Spleen (tissue), 11 donors: ENCODE measurements at regions not wholly inside any gene's neighbourhood (a gene's known extent, or its start where the extent isn't known, plus 50 kb on each side); places are given as distances from the start of the nearest gene placed in this dataset.

Experiments
- DNase-seq: peaks from one replicate; pipeline ENCODE4 v3.0.0-alpha.2; 2020
- H3K27ac ChIP-seq, 8 donors: fragments of 200-600 bp; sonication (generic) in 7 of 8; 1 replicate in 4 of 8; 2 replicates in 4 of 8; pipeline versions ENCODE4 v1.5.0 to v1.8.0; 2016 to 2021; ENCODE audit warnings: inconsistent platforms in 4 of 8, mild to moderate bottlenecking in 4 of 8, moderate library complexity in 1 of 8
- H3K27me3 ChIP-seq, 7 donors: fragments of 200-600 bp; sonication (generic) in 6 of 7; replicated peaks in 1 of 7; 1 replicate in 4 of 7; 2 replicates in 3 of 7; pipeline versions ENCODE4 v1.5.0 to v1.8.0; 2016 to 2021; ENCODE audit warnings: inconsistent platforms in 3 of 7, mild to moderate bottlenecking in 1 of 7
- H3K36me3 ChIP-seq, 6 donors: fragments of 200-600 bp; sonication (generic) in 5 of 6; 1 replicate in 4 of 6; 2 replicates in 2 of 6; pipeline versions ENCODE4 v1.5.0 to v1.8.0; 2016 to 2021; ENCODE audit warnings: inconsistent platforms in 2 of 6
- H3K4me1 ChIP-seq, 6 donors: fragments of 200-600 bp; sonication (generic) in 5 of 6; 1 replicate in 3 of 6; 2 replicates in 3 of 6; pipeline versions ENCODE4 v1.5.0 to v1.8.0; 2016 to 2021; ENCODE audit warnings: inconsistent platforms in 3 of 6
- H3K4me3 ChIP-seq, 8 donors: fragments of 200-600 bp; sonication (generic) in 7 of 8; 1 replicate in 4 of 8; 2 replicates in 4 of 8; pipeline versions ENCODE4 v1.5.0 to v1.8.0; 2016 to 2021; ENCODE audit warnings: inconsistent platforms in 4 of 8, mild to moderate bottlenecking in 4 of 8, moderate library complexity in 2 of 8
- H3K9me3 ChIP-seq, 8 donors: fragments of 200-600 bp; sonication (generic) in 7 of 8; 1 replicate in 4 of 8; 2 replicates in 4 of 8; pipeline versions ENCODE4 v1.5.0 to v1.8.0; 2016 to 2021; ENCODE audit warnings: inconsistent platforms in 4 of 8
- CTCF ChIP-seq, 11 experiments: fragments of 200-600 bp in 7 of 11; fragments of 450-650 bp in 4 of 11; sonication (generic) in 4 of 11; IDR thresholded peaks in 8 of 11; conservative IDR thresholded peaks in 3 of 11; 1 replicate in 7 of 11; 2 replicates in 4 of 11; pipeline versions ENCODE4 v1.4.0 to v1.8.0; 2016 to 2021; ENCODE audit warnings: antibody characterized with exemption in 11 of 11, inconsistent platforms in 4 of 11, mild to moderate bottlenecking in 1 of 11
- POLR2A ChIP-seq, 3 donors: fragments of 450-650 bp; IDR thresholded peaks; one replicate each; pipeline ENCODE4 v1.5.1; 2017; ENCODE audit warnings: antibody characterized with exemption in 3 of 3, mild to moderate bottlenecking in 1 of 3
- POLR2AphosphoS5 ChIP-seq, 3 donors: sonication (generic); formaldehyde crosslinking; IDR thresholded peaks; one replicate each; pipeline ENCODE4 v1.5.1; 2017; ENCODE audit warnings: antibody characterized with exemption in 3 of 3
- WGBS, 5 donors: extraction: QIAGEN DNeasy Blood & Tissue Kit in 3 of 5; methylation state at CpG; one replicate each; pipeline versions ENCODE4 v1.1.5 to v1.1.7; 2013 to 2018; 5-methylcytosine and 5-hydroxymethylcytosine counted together
- intact Hi-C: fragments of 100-400 bp; cut with DNase I; formaldehyde crosslinking; loops from one replicate; pipeline ENCODE4 v1.15.0; 2023; ENCODE audit warnings: low total_unique reads
- donor health status: healthy with polysubstance abuse.
- donor health status: DM: no; HTN: no; CAD: no; lungs with moderate emphysema.
- donor health status: DM: no; HTN: no; CAD: no.
- donor health status: Bipolar disorder and iron deficiency.
- donor health status: healthy.
- donor health status: DM: no; HTN: no; CAD: no.
- donor health status: DM: yes; HTN: yes; CAD: no.

DNA sequence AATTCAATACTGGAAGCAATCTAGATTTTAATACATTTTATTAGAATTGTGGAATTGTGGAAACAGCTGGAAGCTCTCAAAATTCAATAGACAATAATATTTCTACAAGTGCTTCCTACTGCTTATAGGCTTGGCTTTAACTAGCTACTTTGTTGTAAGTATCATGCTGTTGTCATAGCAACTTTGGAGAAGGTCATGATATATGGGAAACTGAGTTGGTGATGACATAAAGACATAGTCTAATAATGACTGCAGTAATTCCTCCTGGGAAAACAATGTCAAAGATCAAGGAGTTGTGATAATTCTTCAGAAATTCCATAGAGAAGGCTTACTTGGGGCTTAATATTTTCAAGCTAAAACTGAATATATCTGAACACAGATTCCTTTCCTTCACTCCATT lies 266.6 kb downstream of the KIF21A start:
- Histone ChIP-seq H3K36me3 (no peaks in the 10 kb centered on the region), H3K4me1 (no peaks in the 10 kb centered on the region), H3K27ac (no peak overlapping the region), H3K4me3 (no peak overlapping the region), H3K9me3 (no peaks in the 10 kb centered on the region), H3K27me3 (no peaks in the 10 kb centered on the region)
- TF ChIP-seq POLR2A (IDR thresholded peaks at IDR 0.05): no peak
- no peak for TF ChIP-seq CTCF (IDR thresholded peaks at IDR 0.05 in 8 of 11, conservative IDR thresholded peaks at IDR 0.05 in 3 of 11)
- no peak for TF ChIP-seq POLR2AphosphoS5 (IDR thresholded peaks at IDR 0.05)
- intact Hi-C loops: no loop called here
- no peak for DNase-seq

- intact Hi-C loops: no loop called here
- Histone ChIP-seq H3K9me3 (no peaks in the 10 kb centered on the region), H3K4me3 (no peak overlapping the region), H3K4me1 (no peaks in the 10 kb centered on the region), H3K36me3 (no peaks in the 10 kb centered on the region), H3K27me3 (no peaks in the 10 kb centered on the region), H3K27ac (no peak overlapping the region)
- no peak for DNase-seq
- 54 to 76% (median 60%) methylated on average over 2 of the region's 2 CpGs for WGBS, 5 donors
- TF ChIP-seq CTCF (IDR thresholded peaks at IDR 0.05 in 8 of 11, conservative IDR thresholded peaks at IDR 0.05 in 3 of 11) (no peak), POLR2A (IDR thresholded peaks at IDR 0.05) (no peak), POLR2AphosphoS5 (IDR thresholded peaks at IDR 0.05) (no peak)
Measured at GRCh38 chr12:39173726-39174125, 268.3 kb upstream of the CPNE8 start.

DNA sequence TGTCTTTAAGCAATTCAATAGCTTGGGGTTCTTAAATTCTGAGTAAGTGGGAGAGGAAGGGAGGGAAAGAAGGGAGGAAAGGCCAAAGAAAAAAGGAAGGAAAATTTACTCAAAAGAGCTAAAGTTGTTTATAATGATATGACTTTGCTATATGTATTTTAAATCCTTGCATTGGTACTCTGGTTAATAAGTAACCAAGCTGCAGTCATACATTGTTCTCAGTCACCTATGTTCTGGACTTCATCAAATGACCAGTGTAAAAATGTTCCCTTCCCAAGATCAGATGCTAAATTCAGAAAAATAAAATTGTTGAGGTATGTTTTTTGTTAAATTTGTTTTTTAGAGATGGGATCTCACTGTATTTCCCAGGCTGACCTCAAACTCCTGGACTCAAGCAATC lies 259.9 kb upstream of the CPNE8 start:
- intact Hi-C loops: no loop called here
- Histone ChIP-seq H3K4me3 (no peak overlapping the region), H3K27ac (no peak overlapping the region), H3K27me3 (no peaks in the 10 kb centered on the region), H3K9me3 (peaks cover 0 to 8% (median 2%) of the 10 kb centered on the region in 8 donors), H3K36me3 (no peaks in the 10 kb centered on the region), H3K4me1 (no peaks in the 10 kb centered on the region)
- TF ChIP-seq POLR2AphosphoS5 (IDR thresholded peaks at IDR 0.05) (no peak), CTCF (IDR thresholded peaks at IDR 0.05 in 8 of 11, conservative IDR thresholded peaks at IDR 0.05 in 3 of 11) (no peak), POLR2A (IDR thresholded peaks at IDR 0.05) (no peak)
- DNase-seq: no peak

DNA sequence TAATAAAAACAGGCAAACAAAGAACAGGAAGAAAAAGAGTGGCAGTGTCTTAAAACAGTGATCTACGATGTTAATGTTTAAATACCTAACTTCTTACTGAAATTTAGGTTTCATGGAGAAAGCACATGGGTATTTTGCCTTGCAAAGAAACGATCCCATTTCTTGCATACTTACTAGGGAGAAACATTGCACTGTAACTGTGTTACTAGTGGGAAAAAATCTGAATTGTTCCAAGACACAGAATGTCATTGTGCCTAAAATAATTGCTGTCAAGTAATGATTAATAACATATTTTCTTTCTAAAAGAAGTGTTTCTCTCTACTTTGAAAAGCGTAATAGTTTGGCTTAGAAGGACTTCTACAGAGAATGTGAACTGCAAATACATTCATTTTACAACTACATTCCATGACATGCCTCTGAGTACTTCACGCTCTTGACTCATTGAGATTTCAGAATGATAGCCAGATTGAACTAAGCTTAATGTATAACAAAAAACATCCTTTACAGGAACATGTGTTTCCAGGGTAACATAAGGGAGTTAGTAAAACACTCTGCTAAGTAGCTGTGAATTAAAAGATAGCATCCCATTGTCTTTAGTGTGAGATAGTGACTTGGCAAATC lies 256.2 kb upstream of the CPNE8 start:
- WGBS, 5 donors: 57 to 67% (median 60%) methylated on average over 4 of the region's 4 CpGs
- Histone ChIP-seq H3K4me3 (no peak overlapping the region), H3K4me1 (no peaks in the 10 kb centered on the region), H3K27me3 (no peaks in the 10 kb centered on the region), H3K36me3 (no peaks in the 10 kb centered on the region), H3K9me3 (peaks cover 0 to 8% (median 2%) of the 10 kb centered on the region in 8 donors), H3K27ac (no peak overlapping the region)
- TF ChIP-seq CTCF (IDR thresholded peaks at IDR 0.05 in 8 of 11, conservative IDR thresholded peaks at IDR 0.05 in 3 of 11): no peak
- TF ChIP-seq POLR2AphosphoS5 (IDR thresholded peaks at IDR 0.05): no peak
- no peak for TF ChIP-seq POLR2A (IDR thresholded peaks at IDR 0.05)
- DNase-seq: no peak
- intact Hi-C loops: no loop called here
